NCI-H1694 (cell line): ENCODE measurements at regions not wholly inside any gene's neighbourhood (a gene's known extent, or its start where the extent isn't known, plus 50 kb on each side); places are given as distances from the start of the nearest gene placed in this dataset.

Source experiments
- DNase-seq: peaks from one replicate; lab custom pipeline; 2025; lab: John Stamatoyannopoulos, UW

DNA sequence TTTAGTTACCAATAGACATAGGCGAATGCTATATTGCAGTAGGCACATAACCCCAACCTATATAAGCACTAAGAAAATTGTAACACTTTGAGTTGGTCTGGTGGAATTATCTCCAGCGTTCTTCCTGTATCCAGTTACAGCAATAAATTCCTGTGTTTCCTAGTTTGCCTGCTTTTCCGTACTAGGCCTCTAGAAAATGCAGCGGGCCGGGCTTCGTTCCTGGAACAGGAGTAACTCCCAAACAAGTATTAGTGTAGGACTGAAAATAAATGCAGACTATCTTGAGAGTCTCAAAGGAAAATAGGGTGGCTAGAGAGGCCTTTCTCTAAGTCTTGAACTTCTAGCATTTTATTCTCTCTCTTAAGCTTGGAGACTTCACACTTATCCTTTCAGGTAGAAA lies 159.8 kb downstream of the OR13H1 start:
- no peak for DNase-seq

DNA sequence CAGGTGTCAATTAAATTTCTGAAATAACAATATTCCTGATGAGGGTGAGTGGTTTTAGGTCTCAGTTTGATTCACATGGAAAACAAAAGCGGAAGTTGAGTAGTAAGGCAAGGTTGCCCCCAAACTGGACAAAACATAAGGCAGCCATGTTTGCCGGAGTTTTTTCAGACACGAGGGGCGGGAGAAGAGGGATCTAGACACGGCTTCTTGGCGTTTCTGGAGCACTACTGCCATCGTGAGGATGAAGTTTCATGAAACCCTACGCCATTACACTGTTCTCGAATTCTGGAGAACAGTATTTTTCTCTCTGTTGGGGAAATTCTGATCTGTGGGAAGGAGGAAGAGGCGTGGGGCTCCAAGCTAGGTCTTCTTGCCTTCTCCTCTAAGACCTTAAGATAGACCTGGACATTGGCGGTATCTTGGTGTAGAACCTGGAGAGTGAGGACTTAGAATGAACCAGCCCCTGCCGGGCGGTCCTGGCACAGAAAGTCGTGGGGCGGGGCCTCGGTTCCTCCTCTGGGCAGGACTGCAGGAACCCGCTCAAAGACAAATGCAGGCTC lies 160.3 kb downstream of the OR13H1 start:
- peak; percentile 80 for DNase-seq

DNA sequence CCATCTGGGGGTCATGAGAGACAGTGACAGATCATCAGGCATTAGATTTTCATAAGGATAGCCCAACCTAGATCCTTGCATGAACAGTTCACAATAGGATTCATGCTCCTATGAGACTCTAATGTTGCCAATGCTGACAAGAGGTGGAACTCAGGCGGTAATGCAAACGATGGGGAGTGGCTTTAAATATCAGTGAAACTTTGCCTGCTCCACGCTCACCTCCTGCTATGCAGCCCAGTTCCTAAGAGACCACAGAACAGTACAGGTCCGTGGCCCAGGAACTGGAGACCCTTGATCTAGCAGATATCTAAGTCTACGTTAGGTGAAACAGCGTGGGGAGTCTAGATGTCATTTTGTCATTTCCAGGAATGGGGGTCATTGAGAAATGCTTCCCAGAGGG lies 165.7 kb downstream of the OR13H1 start:
- DNase-seq, result no peak

DNA sequence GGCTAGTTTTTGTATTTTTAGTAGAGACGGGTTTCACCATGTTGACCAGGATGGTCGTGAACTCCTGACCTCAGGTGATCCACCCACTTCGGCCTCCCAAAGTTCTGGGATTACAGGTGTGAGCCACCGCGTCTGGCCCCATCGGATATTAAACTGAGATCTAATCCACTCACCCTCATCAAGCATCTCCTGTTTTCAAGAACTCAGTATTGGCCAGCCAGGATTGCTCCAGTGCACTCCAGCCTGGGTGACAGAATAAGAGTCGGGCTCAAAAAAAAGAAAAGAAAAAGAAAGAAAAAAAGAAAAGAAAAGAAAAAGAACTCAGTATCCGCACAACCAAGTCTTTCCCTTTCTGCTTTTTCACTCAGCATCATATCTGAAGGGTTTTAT lies 167.6 kb downstream of the OR13H1 start:
- no peak for DNase-seq

DNA sequence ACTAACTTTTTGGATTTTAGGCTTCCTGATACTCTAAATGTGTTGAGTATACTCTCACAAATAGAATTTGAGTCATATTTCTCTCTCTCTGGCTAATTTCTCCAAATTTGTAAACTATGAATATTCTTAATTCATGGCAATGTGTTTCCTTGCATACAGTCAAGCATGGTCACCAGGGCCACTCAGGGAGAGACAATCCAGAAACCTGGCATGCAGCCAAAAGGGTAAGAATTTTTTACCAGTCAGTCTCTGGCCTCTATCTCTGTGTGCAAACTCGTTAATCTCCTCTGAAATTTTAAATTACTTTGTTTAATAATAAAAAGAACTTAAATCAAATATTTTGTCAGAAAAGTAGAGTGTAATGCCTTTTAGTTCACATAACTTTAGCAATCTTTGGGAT lies 179.8 kb downstream of the OR13H1 start:
- no peak for DNase-seq

DNA sequence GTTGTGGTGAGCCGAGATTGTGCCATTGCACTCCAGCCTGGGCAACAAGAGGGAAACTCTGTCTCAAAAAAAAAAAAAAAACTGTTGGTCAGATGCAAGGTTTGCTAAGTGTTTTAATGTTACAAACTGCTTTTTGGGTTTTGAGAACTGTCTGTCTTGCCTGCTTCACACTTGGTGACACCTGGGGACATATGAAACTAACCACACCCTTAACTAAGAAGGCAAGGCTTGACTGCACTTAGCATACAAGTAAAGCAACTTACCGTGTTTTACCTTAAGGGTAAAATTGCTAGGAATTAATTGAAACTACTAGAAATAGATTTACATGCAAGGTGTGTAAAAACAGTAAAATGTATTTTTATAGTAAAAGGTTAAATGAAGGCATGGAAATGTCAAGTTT lies 180.4 kb downstream of the OR13H1 start:
- no peak for DNase-seq

DNA sequence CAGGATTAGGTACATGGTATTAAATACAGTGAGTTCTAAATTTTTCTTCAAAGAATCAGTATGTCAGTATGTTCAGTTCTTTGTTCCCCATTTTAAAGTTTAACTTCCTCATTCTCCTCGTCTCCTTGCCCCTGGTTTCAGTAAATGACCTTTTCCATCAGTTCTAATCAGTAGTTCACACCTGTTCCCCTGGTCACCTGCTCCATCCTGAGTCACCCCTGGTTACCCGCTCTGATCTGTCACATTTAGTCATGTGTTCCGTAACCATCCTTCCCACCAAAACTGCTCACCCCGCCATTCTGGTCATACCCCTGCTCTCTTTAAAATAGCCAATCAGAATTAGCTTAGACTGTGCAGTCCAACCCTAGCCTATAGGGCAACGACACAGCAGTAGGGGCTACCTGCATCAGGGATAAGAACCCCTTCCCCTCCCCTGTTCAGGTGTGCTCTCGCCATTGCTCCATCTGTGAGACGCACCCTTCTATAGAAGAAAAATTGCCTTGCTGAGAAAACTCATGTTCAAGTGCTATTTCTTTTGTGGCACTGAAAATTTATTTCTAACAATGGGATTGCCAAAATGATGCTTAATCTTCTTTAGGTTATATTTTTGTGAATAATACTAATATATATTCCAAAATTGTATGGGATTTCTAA lies 181.3 kb downstream of the OR13H1 start:
- DNase-seq, result no peak

DNA sequence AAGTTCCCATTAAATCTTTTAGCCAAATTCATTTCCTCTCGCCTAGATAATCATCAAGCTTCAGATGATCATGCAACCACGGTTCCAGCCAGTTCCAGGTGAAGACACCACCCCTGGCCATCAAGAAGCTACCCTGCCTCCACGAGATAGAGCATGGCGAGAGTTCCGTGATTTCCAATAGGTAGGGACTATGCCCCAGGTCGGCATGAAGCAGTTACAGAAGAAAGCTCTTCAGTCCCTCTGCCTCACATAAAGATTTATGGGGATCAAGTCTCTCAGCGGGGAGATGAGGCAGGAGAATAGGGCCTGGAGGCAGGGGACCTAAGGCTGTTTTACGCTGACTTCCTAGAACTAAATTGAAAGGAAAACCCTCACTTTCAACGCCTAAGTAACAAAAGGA lies 183.9 kb downstream of the OR13H1 start:
- DNase-seq, result no peak

DNA sequence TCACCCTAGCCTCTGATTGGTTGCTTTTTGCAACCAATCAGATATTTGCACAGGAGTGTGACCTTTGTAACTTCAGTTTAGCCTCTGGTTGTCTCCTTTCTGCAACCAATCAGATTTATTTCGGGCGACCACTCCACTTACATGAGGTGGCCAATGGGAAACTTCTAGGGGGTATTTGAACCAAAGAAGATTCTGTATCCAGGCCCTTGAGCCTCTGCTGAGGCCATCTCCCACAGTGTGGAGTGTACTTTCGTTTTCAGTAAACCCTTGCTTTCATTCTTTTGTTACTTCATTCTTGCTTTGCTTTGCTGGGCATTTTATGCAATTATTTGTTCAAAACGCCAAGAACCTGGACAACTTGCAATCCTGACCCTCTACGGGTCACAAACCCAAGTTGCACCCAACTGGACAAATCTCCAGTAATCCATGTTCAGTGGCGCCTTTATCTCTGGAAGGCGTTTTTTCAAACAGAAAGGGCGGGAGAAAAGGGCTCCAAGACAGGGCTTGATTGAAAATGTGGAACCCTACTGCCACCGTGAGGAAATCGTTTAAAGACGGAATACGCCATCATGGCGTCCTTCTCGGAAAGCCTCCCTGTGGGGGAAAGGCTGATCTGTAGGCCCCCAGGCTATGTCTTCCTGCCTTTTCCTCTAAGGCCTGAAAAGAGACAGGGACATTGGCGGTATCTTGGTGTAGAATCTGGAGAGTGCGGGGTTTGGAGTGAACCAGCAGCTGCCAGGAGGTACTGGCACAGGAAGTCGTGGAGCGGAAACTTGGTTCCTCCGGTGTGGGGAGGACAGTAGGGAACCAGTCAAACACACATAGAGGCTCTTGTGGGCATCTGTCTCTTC lies 184.6 kb downstream of the OR13H1 start:
- no peak for DNase-seq

DNA sequence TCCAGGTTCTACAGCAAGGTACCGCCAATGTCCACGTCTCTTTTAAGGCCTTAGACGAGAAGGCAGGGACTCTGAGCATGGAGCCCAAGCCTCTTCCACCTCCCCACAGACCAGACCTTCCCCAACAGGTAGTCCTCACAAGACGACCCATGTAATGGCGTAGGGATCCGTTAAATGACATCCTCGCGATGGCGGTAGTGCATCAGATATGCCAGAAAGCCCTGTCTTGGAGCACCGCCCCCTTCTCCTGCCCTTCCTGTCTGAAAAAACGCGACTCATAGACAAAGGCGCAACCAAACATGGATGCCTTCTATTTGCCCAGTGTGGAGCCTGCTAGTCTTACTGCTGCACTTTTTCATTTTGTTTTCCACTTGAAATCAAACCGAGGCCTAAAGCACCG lies 185.4 kb downstream of the OR13H1 start:
- DNase-seq, result no peak

DNA sequence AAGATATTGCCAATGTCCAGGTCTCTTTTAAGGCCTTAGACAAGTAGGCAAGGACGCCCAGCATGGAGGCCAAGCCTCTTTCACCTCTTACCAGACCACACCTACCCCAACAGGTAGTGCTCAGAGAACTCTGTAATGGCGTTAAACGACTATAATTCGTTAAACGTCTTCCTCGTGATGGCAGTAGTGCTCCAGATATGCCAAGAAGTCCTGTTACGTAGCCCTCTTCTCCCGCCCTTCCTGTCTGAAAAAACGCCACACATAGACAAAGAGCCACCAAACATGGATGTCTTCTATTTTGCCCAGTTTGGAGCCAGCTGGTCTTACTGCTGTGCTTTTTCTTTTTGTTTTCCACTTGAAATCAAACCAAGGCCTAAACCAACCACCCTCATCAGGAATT lies 190.7 kb downstream of the OR13H1 start:
- DNase-seq, result no peak

DNA sequence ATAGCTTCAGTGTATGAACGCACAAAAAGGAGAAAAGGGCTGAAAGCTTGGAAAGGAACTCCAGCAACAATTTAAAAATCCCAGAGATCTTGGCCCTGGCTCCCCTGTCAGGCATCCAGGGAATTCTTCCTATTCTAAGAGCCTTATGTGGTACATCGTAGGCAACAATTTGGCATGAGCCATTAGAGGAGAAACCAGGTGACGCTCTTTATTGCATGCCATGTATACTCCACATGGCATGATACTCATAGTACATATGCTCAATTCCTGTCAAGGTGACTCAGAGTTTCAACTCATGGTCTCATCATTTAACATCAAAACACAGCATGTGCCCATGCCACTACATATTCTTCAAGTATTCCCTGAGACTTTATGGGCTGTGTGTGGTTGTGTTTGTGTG lies 191.3 kb downstream of the OR13H1 start:
- no peak for DNase-seq

DNA sequence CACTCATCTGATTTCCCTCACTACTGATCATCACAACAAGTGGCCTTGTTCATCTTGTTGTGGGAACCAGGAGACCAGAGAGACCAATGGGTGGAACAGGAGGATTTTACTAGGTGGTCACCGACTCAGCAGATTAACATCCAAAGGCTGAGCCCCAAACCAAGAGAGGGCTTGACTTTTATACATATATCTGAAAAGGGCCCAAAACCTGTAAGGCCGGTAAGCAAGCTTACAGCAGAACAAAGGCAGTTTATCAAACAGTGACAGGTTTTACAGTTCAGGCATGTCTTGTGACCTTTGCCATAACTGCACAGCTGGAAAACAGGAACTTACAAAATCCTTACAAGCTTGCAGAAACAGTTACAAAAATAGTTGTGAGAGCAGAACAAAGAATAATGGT lies 195.9 kb downstream of the OR13H1 start:
- no peak for DNase-seq

DNA sequence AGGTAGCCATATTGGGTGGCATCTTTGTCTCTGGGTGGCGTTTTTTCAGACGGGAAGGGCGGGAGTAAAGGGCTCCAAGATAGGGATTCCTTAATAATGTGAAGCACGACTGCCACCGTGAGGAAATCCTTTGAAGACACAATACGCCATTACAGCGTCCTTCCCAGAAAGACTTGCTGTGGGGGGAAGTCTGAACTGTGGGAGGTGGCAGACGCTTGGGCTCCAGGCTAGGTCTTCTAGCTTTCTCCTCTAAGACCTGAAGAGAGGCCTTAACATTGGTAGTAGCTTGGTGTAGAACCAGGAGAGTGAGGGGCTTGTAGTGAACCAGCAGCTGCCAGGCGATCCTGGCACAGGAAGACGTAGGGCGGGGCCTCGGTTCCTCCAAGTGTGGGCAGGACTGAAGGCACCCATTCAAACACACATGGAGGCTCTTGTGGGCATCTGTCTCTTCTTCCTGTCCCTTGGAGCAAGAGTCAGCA lies 197.3 kb downstream of the OR13H1 start:
- DNase-seq, result no peak

DNA sequence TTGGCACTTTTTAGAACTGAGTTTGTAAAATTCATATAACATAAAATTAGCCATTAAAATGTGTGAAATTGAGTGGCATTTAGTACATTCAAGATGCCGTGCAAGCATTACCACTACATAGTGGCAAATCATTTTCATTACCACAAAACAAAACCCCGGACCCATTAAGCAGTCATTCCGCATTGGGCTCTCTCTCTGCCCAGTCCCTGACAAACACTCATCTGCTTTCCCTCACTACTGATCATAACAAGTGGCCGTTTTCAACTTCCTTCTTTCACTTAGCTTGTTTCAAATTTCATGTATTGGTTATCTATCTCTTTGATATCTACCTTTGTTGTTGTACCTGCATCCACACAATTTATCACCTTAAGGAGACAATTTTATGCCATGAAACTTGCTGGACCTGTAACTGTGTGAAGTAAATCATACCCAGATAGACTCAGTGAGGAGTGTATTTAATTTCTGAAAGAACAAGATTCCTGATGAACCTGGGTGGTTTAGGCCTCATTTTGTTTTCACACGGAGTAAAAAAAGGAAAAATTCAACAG lies 202.1 kb downstream of the OR13H1 start:
- no peak for DNase-seq

DNA sequence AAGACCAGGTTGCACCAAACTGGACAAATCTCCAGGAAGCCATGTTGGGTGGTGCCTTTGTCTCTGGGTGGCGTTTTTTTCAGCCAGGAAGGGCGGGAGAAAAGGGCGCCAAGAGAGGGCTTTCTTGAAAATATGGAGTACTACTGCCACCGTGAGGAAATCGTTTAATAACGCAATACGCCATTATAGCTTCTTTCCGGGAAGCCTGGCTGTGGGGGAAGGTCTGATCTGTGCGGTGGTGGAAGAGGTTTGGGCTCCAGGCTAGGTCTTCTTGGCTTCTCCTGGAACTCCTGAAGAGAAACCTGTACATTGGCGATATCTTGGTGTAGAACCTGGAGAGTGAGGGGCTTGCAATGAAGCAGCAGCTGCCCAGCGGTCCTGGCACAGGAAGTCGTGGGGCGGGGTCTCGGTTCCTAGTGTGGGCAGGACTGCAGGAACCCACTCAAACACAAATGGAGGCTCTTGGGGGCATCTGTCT lies 202.7 kb downstream of the OR13H1 start:
- peak; percentile 58 for DNase-seq

DNA sequence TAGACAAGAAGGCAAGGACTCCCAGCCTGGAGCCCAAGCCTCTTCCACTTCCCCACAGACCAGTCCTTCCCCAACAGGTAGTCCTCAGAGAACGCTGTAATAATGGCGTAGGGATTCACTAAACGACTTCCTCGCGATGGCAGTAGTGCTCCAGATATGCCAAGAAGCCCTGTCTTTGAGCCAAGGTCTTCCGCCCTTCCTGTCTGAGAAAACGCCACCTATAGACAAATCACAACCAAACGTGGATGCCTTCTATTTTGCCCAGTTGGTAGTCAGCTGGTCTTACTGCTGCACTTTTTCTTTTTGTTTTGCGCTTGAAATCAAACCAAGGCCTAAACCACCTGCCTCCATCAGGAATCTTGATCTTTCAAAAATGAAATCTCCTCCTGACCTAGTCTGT lies 203.3 kb downstream of the OR13H1 start:
- peak; percentile 13 for DNase-seq

DNA sequence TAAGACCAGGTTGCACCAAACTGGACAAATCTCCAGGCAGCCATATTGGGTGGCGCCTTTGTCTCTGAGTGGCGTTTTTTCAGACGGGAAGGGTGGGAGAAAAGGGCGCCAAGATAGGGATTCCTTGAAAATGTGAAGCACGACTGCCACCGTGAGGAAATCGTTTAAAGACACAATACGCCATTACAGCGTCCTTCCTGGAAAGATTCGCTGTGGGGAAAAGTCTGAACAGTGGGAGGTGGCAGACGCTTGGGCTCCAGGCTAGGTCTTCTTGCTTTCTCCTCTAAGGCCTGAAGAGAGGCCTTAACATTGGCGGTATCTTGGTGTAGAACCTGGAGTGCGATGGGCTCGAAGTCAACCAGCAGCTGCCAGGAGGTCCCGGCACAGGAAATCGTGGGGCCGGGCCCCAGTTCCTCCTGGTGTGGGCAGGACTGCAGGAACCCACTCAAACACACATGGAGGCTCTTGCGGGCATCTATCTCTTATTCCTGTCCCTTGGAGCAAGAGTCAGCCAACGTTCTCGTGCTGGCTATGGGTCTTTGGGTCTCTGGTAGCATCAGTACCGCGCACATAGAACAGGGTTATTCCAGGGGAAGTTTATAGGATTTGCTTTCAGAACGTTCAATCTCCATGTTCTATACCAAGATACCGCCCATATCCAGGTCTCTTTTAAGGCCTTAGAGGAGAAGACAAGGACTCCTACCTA lies 208.8 kb downstream of the OR13H1 start:
- peak; percentile 9 for DNase-seq

DNA sequence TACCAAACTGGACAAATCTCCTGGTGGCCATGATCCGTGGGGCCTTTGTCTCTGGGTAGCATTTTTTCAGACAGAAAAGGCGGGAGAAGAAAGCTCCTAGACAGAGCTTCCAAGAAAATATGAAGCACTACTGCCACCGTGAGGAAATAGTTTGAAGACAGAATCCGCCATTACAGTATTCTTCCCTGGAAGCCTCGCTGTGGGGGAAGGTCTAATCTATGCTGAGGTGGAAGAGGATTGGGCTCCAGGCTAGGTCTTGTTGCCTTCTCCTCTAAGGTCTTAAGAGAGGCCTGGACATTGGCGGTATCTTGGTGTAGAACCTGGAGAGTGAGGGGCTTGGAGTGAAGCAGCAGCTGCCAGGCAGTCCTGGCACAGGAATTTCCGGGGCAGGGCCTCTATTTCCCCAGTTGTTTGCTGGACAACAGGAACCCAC lies 218.9 kb downstream of the OR13H1 start:
- no peak for DNase-seq

DNA sequence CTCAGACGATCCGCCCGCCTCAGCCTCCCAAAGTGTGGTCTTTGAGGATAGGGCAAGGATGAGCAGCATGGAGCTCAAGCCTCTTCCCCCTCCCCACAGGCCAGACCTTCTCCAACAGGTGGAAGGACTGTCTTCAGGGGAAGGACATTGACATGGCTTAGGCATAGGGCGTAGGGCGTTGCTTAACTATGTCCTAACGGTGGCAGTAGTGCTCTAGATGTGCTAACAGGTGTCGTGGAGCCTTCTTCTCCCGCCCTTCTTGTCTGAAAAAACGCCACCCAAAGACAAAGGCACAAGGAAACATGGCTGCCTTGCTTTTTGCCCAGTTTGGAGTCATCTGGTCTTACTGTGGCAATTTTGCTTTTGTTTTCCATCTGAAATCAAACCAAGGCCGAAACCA lies 219.8 kb downstream of the OR13H1 start:
- DNase-seq, result no peak

DNA sequence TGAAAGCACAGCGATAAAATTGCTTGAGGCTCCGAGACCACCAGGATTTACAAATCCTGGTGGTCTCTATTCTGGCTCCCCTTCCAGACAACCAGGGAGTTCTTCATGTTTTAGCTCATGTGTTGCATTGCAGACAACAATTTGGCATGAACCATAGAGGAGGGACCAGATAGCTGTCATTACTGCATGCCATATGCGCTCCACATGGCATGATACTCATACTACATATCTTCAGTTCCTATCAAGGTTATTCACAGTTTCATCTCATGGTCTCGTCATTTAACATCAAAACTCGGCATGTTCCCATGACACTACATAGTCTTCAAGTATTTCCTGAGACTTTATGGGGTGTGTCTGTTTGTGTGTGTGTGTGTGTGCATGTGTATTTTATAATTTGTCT lies 220.3 kb downstream of the OR13H1 start:
- DNase-seq, result no peak
